ENCODE measurements at regions not wholly inside any gene's neighbourhood (a gene's known extent, or its start where the extent isn't known, plus 50 kb on each side); places are given as distances from the start of the nearest gene placed in this dataset.

DNA sequence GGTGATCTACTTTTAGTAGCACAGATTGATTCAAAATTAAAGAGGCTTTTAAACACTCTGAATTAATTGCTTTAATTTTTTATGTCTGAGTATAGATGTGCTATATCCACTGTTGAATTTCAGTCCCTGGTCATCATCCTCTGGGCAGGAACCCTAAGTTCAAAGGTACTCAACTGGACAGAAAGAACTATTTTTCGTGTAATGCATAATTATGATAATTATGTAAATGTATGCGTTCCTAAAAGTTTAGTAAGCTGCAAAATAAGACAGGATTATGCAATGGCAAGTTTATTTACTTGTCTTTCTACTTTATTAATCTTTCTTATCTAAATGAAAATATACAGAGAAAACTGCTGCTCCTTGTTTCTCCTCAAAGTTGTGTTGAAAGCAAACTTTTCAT is 690.1 kb upstream of the MAN1A1 start:
- no peak for DNase-seq

GRCh38 chr6:120031837-120032236 is 682.3 kb upstream of the MAN1A1 start:
- no peak for DNase-seq

DNA sequence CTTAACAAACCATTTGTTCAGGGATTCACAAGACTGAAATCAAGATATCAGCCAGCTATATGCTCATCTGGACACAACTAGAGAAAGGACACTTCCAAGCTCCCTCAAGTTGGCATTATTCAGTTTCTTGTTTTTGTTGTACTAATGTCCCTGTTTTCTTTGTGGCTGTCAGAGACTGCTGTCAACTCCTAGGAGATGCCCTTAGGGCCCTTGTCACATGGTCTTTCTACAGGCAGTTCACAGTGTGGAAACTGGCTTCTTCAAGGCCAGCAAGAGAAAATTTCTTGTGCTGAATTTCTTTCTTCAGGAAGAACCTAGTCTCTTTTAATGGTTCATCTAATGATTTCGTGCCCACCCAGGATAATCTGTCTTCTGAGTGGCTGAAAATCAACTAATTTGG is 677.2 kb upstream of the MAN1A1 start:
- no peak for DNase-seq

- no peak for DNase-seq
These were observed 660.5 kb upstream of the MAN1A1 start for GRCh38 chr6:120010075-120010474.

- peak; percentile 6 for DNase-seq
These were observed 655.9 kb upstream of the MAN1A1 start for GRCh38 chr6:120005292-120005976.

GRCh38 chr6:119986934-119987549 is 637.5 kb upstream of the MAN1A1 start:
- no peak for DNase-seq

DNA sequence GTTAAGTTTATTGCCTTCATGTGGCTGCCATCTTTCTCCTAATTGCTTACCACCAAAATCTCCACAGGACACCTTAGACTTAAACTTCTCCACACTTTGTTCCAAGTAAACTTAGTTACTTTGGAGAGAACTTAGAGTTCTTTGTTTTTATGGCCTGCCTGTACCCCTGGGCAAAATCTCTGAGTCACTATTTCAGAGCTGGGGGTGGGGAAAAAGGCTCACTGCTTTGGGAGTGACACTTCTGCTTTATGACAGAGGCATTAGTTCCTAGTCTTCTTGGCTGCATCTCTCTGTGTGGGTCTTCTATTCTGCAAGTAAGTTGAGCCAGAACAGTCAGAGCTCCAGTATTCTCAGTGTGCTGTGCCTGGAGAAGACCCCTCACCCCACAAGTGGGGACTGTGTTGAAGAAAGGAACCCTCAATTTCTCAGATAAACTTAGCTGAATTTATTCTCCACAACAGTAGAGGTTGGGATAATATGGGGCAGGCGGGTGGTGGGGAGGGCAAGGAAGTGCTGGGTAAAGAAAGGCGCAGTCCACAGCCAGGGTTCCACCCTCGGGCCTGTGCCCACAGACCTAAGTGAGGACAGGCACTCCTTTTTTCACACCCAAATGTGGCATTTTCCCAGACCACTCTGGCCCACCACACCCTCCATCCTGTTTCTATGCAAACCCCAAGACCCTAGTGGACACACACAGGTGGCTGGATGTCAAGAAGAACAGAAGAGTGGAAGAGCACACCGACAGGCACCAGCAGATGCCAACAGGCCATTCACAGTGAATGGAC is 636.6 kb upstream of the MAN1A1 start:
- DNase-seq: no peak

- DNase-seq: no peak
These were observed 631.2 kb upstream of the MAN1A1 start for GRCh38 chr6:119980802-119981201.

DNA sequence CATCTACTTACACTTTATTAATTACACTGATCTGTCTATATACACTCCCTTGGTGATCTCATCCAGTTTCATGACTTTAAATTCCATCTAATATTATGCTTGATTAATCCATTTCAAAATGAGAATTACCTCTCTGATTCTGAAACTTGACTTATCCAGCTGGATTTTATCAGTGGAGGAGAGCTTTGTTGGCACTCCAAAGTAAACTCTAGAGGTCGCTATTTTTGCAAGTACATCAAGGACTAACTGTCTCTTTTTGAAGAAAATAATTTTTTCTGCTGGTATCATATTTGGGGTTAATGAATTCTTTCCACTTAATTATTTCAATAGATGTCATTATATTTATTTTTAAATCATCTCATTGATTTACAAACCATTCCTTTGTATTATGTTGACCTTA is 630.3 kb upstream of the MAN1A1 start:
- no peak for DNase-seq

DNA sequence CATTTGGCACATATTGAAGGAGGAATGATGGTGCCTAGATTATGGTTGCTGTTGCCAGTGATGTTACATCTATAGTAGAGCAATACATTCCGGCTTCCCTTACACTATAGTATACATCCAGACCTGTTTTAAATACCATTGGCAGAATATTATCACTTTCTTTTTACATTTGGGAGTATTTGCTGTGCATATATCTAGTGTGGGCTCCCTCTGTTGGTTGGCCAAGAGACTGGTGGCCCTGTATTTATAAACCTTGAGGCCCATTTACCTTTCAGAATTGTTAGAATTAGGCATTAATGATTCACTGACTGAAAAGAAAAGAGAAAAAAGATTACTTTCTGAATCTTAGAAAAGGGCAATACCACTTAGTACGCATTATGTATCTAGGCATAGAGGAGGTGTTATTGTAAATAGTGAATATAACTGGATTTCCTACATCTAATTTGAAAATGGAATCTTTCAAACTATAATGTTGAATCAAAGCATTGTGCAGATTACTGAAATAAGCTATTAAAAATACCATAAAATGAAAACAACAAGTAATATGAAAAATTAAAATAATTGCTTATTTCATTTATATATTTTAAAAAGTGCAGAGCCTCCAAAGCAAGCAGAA is 628.8 kb upstream of the MAN1A1 start:
- DNase-seq: no peak

DNA sequence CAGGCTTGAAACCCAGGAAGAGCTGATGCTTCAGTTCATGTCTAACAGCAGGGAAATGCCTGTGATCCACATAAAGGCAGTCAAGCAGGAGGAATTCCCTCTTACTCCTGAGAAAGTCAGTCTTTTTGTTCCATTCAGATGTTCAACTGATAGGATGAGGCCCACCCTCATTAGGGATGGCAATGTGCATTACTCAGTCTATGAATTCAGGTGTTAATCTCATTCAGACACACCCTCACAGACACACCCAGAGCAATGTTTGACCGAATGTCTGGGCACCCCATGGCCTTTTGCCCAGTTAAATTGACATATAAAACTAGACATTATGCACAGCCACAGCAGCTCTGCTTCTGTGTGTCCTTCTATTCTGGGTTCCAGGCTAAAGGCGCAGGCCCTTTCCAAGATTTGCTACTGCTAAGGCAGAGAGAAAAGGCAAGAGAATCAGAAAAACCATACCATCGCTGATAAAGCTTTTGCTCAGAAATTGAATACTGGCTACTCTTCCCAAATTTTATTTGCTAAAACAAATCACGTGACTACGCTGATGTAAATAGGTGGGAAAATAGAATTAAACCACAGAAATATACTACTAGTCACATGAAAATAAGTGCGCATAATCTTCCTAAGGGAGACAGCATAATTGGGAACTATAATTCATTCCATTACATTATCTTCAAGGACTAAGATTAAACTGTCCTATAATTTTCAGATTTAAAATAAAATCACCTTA is 625.0 kb upstream of the MAN1A1 start:
- DNase-seq: no peak

DNA sequence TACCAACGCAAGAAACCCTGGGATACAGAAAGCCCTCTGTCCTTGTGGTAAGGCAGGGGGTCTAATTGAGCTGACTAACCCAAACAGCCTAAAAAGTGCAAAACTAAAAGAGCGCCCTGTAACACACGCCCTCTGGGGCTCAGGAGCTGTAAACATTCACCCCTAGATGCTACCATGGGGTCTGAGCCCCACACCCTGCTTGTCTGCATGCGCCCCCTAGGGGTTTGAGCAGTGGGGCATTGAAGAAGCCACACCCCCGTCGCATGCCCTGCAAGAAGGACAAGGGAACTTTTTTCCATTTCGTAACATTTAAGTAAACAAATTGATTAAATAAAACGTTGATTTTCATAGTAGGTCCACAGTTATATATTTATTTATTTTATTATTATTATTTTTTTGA is 616.9 kb upstream of the MAN1A1 start:
- DNase-seq: no peak

DNA sequence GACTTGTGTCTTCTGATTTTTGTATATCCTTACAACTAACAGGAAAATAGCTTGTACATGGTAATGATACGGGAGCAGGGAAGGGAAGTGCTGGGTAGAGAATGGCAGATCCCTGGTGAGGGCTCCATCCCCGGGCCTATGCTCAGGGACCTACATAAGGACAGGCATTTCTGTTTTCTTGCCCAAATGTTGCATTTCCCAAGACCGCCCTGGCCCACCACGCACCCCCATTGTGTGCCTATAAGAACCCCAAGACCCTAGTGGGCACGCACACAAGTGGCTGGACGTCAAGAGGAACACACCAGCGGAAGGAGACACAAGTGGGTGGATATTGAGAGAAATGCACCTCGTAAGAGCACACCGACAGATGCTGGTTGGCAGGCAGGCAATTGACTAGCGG is 616.3 kb upstream of the MAN1A1 start:
- no peak for DNase-seq

DNA sequence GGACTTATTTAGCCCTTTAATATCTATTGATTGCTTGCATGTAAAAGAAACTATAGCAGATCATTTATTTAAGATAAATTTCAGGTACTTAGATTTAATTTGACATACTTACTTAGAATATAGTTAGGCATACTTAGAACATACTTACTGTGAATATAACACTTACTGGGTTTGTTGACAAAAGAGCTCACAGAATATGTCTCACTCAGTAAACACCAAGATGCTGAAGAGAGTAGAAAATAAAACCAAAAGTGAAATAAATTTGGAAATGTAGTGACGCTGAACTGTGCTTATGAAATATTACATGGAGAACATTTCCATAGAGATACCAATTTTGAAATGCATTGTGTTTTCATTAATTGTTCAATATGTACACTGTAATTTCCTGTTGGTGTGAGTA is 615.4 kb upstream of the MAN1A1 start:
- DNase-seq: no peak

GRCh38 chr6:119962505-119962904 is 612.9 kb upstream of the MAN1A1 start:
- no peak for DNase-seq

DNA sequence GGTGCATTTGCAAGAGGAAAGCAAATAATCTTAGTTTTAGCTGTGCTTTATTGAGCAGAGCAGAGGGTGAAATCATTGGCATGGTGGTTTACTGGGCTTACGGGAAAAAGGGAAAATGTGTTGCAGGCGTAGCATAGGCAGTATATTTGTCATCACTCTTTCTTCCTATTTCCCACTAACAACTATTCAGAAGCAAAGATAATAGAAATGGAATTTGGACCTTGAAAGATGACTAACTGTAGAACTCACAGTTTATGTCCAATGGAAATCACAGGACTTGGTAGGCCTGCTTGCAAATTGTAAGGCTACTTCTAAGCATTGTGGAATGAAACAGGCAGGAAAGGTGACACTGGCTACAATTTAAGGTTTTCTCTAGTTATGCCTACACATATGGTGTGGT is 611.9 kb upstream of the MAN1A1 start:
- DNase-seq: no peak

DNA sequence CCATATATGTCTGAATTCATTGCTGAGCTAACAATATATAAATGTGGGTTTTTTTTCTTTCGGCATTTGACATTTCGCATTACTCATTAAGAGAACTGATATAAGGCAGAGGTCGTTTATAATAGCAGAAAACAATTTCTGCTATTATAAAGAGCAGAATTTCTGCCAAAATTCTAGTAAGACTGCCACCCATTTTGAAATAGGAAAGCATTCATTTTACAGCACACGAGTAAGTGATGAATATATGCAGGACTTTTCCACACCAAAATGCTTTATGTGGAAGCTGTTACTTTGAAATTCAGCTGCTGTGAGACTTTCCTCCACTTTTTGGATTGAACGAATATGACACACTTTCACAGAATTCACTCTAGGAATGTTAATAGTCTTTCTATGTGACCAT is 610.9 kb upstream of the MAN1A1 start:
- DNase-seq: no peak

DNA sequence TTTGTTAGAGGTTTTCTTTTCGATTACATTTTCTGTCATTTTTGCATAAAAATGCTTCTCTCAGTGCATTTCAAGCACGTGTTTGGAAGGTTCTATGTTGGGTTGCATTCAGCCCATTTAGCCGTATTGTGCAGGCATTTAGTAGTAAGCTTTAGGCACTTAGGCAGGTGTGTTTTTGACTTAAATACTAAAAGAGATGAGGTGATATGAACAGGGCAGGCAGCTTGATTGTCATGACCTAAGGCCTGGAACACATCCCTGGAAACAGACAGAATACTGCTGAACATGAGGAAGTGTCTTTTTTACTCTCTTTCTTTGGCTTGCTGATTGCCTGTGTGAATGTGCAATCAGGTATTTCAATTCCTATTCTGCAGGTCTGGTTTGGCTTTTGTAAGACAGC is 610.5 kb upstream of the MAN1A1 start:
- no peak for DNase-seq

GRCh38 chr6:119957195-119957594 is 607.6 kb upstream of the MAN1A1 start:
- DNase-seq: no peak

DNA sequence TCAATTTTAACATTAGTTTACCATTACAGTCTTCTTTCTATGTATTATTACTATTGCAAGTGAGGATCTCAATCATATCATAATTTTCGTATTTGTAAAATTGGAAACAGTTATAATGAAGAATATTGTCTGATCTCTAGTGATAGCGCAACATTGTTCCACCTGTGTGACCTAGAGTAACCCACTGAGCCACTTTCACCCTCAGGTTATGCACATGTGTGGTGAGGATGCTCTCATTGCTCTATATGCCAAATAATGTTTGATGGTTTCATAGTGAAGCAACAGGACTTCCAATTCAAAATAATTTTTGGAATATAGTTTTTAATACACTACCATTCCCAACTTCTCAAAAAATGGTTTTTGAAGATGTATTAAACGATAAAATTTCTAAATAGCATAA is 603.1 kb upstream of the MAN1A1 start:
- no peak for DNase-seq

- DNase-seq: no peak
These were observed 601.1 kb upstream of the MAN1A1 start for GRCh38 chr6:119950681-119951080.

DNA sequence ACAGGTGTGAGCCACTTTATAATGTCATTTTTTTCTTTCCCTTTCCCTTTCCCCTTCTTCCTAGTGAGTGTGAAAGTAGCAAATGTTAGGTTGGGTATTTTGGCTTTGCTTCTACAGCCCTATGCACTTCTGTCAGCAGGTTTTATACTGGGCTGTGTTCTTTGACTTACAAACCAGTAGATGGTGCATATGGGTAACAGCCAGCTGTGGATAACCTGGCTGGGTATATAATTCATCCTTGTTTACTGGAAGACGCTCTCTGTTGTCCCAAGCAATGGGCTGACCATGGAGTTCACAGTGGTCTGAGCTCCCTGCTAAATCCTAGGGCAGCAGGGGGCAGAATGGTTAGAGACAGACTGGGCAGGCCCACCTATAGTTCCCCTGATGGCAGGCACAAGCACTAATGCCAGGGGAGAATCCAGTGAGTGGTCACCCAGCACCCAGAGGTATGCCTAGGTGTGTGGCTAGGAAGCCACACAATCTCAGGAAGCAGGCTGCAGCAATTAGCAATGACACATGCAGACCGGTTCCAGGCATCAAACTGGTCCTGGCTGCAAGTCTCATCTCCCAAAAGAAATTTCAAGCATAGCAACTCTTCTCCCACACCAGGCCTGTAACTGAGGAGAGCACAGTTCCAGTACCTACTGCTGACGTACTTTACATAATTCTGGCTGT is 592.7 kb upstream of the MAN1A1 start:
- DNase-seq: no peak

- DNase-seq: no peak
These were observed 589.2 kb upstream of the MAN1A1 start for GRCh38 chr6:119938752-119939151.

All from NCI-H1105 (cell line).